ENCODE measurements at regions not wholly inside any gene's neighbourhood (a gene's known extent, or its start where the extent isn't known, plus 50 kb on each side); places are given as distances from the start of the nearest gene placed in this dataset.

GRCh38 chr1:4219111-4219510 is 319.0 kb upstream of the C1orf174 start:
- no peak for TF ChIP-seq CTCF (conservative IDR thresholded peaks at IDR 0.05; ENCODE audit: low read depth, low read length)
- TF ChIP-seq POLR2A (IDR thresholded peaks at IDR 0.05; ENCODE audit: low read depth, low read length): no peak
- no peak for TF ChIP-seq RAD21 (IDR thresholded peaks at IDR 0.05; ENCODE audit: low read length)
- TF ChIP-seq BHLHE40 (IDR thresholded peaks at IDR 0.05; ENCODE audit: low read depth, low read length): no peak
